HepG2 (cell line): ENCODE measurements at regions not wholly inside any gene's neighbourhood (a gene's known extent, or its start where the extent isn't known, plus 50 kb on each side); places are given as distances from the start of the nearest gene placed in this dataset.

Source experiments
- CEBPB ChIP-seq: IDR thresholded peaks from 2 replicates; pipeline ENCODE4 v1.6.1; 2011; ENCODE audit warnings: low read depth, low read length, improper control_type of control experiment, borderline replicate concordance
- JUN ChIP-seq: sonication (generic); formaldehyde crosslinking; IDR thresholded peaks from 2 replicates; pipeline ENCODE4 v1.4.0; 2020; ENCODE audit warnings: mild to moderate bottlenecking, missing genetic modification reagents
- NR2C2 ChIP-seq: sonication (generic); formaldehyde crosslinking; IDR thresholded peaks from 2 replicates; pipeline ENCODE4 v1.4.0; 2020; ENCODE audit warnings: missing genetic modification reagents, mild to moderate bottlenecking, moderate library complexity, borderline replicate concordance
- TF ChIP-seq, protein P1 (sequence below): sonication (generic); formaldehyde crosslinking; IDR thresholded peaks from 2 replicates; pipeline ENCODE4 v1.5.0; 2020; ENCODE audit warnings: mild to moderate bottlenecking, missing genetic modification reagents, moderate library complexity

DNA sequence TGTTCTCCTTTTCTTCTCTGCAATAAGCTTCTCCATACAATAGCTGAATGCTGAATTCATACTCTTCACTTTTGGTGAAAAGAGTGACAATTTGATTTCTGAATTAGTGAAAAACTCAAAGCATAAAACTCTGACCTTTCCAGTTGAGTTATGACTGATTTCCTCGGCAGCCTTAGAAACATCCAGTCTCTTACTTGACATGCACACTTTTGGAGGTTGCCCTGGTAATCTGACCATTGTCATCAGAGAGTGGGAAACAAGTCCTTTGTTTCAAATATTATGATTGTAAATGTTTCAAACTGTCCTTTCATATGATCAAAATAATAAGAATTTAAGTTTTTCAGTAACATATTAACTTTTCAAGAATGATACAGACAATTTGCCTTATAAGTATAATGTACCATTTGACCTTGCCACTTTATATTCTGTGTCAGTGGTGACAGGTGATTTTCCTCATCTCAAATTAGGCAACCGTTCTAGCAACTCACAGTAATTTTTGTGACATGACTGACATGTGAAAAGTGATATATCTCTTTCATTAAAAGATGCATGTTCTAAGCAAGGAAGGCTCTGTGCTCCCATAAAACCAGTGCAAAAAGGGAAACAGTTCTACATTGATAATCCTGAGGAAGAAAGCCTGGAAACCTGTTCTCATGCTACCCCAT is 507.6 kb upstream of the ROBO2 start:
- no peak for TF ChIP-seq NR2C2
- no peak for TF ChIP-seq CEBPB
- TF ChIP-seq, protein P1, sequence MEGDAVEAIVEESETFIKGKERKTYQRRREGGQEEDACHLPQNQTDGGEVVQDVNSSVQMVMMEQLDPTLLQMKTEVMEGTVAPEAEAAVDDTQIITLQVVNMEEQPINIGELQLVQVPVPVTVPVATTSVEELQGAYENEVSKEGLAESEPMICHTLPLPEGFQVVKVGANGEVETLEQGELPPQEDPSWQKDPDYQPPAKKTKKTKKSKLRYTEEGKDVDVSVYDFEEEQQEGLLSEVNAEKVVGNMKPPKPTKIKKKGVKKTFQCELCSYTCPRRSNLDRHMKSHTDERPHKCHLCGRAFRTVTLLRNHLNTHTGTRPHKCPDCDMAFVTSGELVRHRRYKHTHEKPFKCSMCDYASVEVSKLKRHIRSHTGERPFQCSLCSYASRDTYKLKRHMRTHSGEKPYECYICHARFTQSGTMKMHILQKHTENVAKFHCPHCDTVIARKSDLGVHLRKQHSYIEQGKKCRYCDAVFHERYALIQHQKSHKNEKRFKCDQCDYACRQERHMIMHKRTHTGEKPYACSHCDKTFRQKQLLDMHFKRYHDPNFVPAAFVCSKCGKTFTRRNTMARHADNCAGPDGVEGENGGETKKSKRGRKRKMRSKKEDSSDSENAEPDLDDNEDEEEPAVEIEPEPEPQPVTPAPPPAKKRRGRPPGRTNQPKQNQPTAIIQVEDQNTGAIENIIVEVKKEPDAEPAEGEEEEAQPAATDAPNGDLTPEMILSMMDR: no peak
- TF ChIP-seq JUN (CRISPR knock-in tag): no peak
